CD4-positive, CD25-positive, alpha-beta regulatory T cell (primary cell): ENCODE measurements at regions not wholly inside any gene's neighbourhood (a gene's known extent, or its start where the extent isn't known, plus 50 kb on each side); places are given as distances from the start of the nearest gene placed in this dataset.

Experiments
- ATAC-seq, 2 donors: fragments of 150-1000 bp; cut with Tn5 transposase; one replicate each; pipeline ENCODE4 v1.10.0; 2021; ENCODE audit warnings: low read depth in 2 of 2, moderate number of reproducible peaks in 2 of 2, moderate library complexity in 1 of 2
- DNase-seq, 3 donors: peaks; one replicate each; pipeline versions ENCODE4 v3.0.0 to v3.0.0-alpha.2; 2012 to 2022; ENCODE audit warnings: mixed read lengths in 1 of 3
- H3K27ac ChIP-seq: one replicate; pipeline ENCODE4 v1.7.0; 2013; ENCODE audit warnings: mild to moderate bottlenecking, low read length; ENCODE audit not compliant: insufficient read depth, poor library complexity, severe bottlenecking
- H3K27me3 ChIP-seq: one replicate; pipeline ENCODE4 v1.7.0; 2013; ENCODE audit warnings: low read length; ENCODE audit not compliant: control insufficient read depth, insufficient read depth
- H3K36me3 ChIP-seq: one replicate; pipeline ENCODE4 v1.7.0; 2013; ENCODE audit warnings: mild to moderate bottlenecking, low read length, moderate library complexity; ENCODE audit not compliant: control insufficient read depth, insufficient read depth
- H3K4me1 ChIP-seq: 2 replicates; pipeline ENCODE4 v1.7.0; 2013; ENCODE audit warnings: mild to moderate bottlenecking, low read length; ENCODE audit not compliant: insufficient read depth, control insufficient read depth, poor library complexity, severe bottlenecking
- H3K4me3 ChIP-seq: one replicate; pipeline ENCODE4 v1.7.0; 2013; ENCODE audit warnings: low read depth, mild to moderate bottlenecking, low read length, moderate library complexity
- H3K9me3 ChIP-seq, 2 experiments: 1 replicate in 1 of 2; 2 replicates in 1 of 2; pipeline ENCODE4 v1.7.0; 2013; ENCODE audit warnings: low read length in 2 of 2, mild to moderate bottlenecking in 1 of 2, moderate library complexity in 1 of 2; ENCODE audit not compliant: control insufficient read depth in 2 of 2
- H3K27ac Mint-ChIP-seq, 3 donors: one replicate each; pipeline ENCODE4 v1.8.0; 2020 to 2022; ENCODE audit warnings: mild to moderate bottlenecking in 3 of 3, mixed read lengths in 3 of 3, moderate library complexity in 2 of 3
- H3K27me3 Mint-ChIP-seq: one replicate; pipeline ENCODE4 v1.8.0; 2022; ENCODE audit warnings: mild to moderate bottlenecking, mixed read lengths
- H3K36me3 Mint-ChIP-seq: one replicate; pipeline ENCODE4 v1.8.0; 2020; ENCODE audit warnings: mixed read lengths
- H3K4me1 Mint-ChIP-seq, 4 donors: one replicate each; pipeline ENCODE4 v1.8.0; 2020 to 2022; ENCODE audit warnings: mixed read lengths in 4 of 4, mild to moderate bottlenecking in 1 of 4
- H3K4me3 Mint-ChIP-seq, 4 donors: one replicate each; pipeline ENCODE4 v1.8.0; 2020 to 2022; ENCODE audit warnings: mild to moderate bottlenecking in 4 of 4, mixed read lengths in 4 of 4, moderate library complexity in 3 of 4
- H3K9me3 Mint-ChIP-seq, 7 donors: one replicate each; pipeline ENCODE4 v1.8.0; 2020 to 2022; ENCODE audit warnings: mixed read lengths in 7 of 7, mild to moderate bottlenecking in 3 of 7, moderate library complexity in 2 of 7

GRCh38 chr6:164534070-164534766 lies 775.2 kb downstream of the C6orf118 start:
- Mint-ChIP-seq H3K27ac (no peak overlapping the region), H3K4me1 (no peaks in the 10 kb centered on the region), H3K27me3 (no peaks in the 10 kb centered on the region), H3K36me3 (no peaks in the 10 kb centered on the region), H3K9me3 (peaks cover 1 to 16% (median 5%) of the 10 kb centered on the region in 7 donors), H3K4me3 (no peak overlapping the region)
- Histone ChIP-seq H3K9me3 (peaks cover 0 to 4% of the 10 kb centered on the region in 2 experiments), H3K27me3 (no peaks in the 10 kb centered on the region), H3K27ac (no peak overlapping the region), H3K36me3 (no peaks in the 10 kb centered on the region), H3K4me3 (no peak overlapping the region), H3K4me1 (no peaks in the 10 kb centered on the region)
- DNase-seq: no peak
- no peak for ATAC-seq

- DNase-seq: no peak
- no peaks in the 10 kb centered on the region for H3K27me3 Mint-ChIP-seq
- Histone ChIP-seq H3K27ac (no peak overlapping the region), H3K9me3 (peaks cover 0 to 4% of the 10 kb centered on the region in 2 experiments), H3K27me3 (no peaks in the 10 kb centered on the region), H3K4me3 (no peak overlapping the region), H3K4me1 (no peaks in the 10 kb centered on the region), H3K36me3 (no peaks in the 10 kb centered on the region)
- H3K4me3 Mint-ChIP-seq: no peak overlapping the region
- H3K9me3 Mint-ChIP-seq: peaks cover 1 to 16% (median 5%) of the 10 kb centered on the region in 7 donors
- H3K27ac Mint-ChIP-seq: no peak overlapping the region
- no peaks in the 10 kb centered on the region for H3K4me1 Mint-ChIP-seq
- no peaks in the 10 kb centered on the region for H3K36me3 Mint-ChIP-seq
- no peak for ATAC-seq
Observed at GRCh38 chr6:164533045-164533362, 776.4 kb downstream of the C6orf118 start.

GRCh38 chr6:164532198-164533044 lies 777.0 kb downstream of the C6orf118 start:
- Mint-ChIP-seq H3K27me3 (no peaks in the 10 kb centered on the region), H3K36me3 (no peaks in the 10 kb centered on the region), H3K27ac (no peak overlapping the region), H3K4me1 (no peaks in the 10 kb centered on the region), H3K9me3 (peaks cover 1 to 10% (median 3%) of the 10 kb centered on the region in 7 donors), H3K4me3 (no peak overlapping the region)
- Histone ChIP-seq H3K27ac (no peak overlapping the region), H3K4me3 (no peak overlapping the region), H3K27me3 (no peaks in the 10 kb centered on the region), H3K9me3 (peaks cover 0 to 4% of the 10 kb centered on the region in 2 experiments), H3K36me3 (no peaks in the 10 kb centered on the region), H3K4me1 (no peaks in the 10 kb centered on the region)
- ATAC-seq (no peak), DNase-seq (no peak)

- Histone ChIP-seq H3K27me3 (no peaks in the 10 kb centered on the region), H3K4me3 (no peak overlapping the region), H3K4me1 (no peaks in the 10 kb centered on the region), H3K27ac (no peak overlapping the region), H3K36me3 (no peaks in the 10 kb centered on the region), H3K9me3 (peaks cover 0 to 8% of the 10 kb centered on the region in 2 experiments)
- H3K27ac Mint-ChIP-seq: no peak overlapping the region
- ATAC-seq (no peak), DNase-seq (no peak)
- H3K4me3 Mint-ChIP-seq: no peak overlapping the region
- no peaks in the 10 kb centered on the region for H3K4me1 Mint-ChIP-seq
- peaks cover 1 to 7% (median 3%) of the 10 kb centered on the region in 7 donors for H3K9me3 Mint-ChIP-seq
- no peaks in the 10 kb centered on the region for H3K36me3 Mint-ChIP-seq
- H3K27me3 Mint-ChIP-seq: no peaks in the 10 kb centered on the region
Observed at GRCh38 chr6:164531736-164532135, 777.7 kb downstream of the C6orf118 start.

GRCh38 chr6:164528539-164528938 lies 780.9 kb downstream of the C6orf118 start:
- peaks cover 0 to 7% of the 10 kb centered on the region in 2 experiments for H3K9me3 ChIP-seq
- Mint-ChIP-seq H3K4me1 (no peaks in the 10 kb centered on the region), H3K4me3 (no peak overlapping the region), H3K27me3 (no peaks in the 10 kb centered on the region), H3K9me3 (peaks cover 0 to 21% (median 6%) of the 10 kb centered on the region in 7 donors), H3K27ac (no peak overlapping the region), H3K36me3 (no peaks in the 10 kb centered on the region)
- no peaks in the 10 kb centered on the region for H3K36me3 ChIP-seq
- H3K4me1 ChIP-seq: no peaks in the 10 kb centered on the region
- ATAC-seq: no peak
- DNase-seq: no peak
- H3K4me3 ChIP-seq: no peak overlapping the region
- H3K27ac ChIP-seq: no peak overlapping the region
- no peaks in the 10 kb centered on the region for H3K27me3 ChIP-seq

DNA sequence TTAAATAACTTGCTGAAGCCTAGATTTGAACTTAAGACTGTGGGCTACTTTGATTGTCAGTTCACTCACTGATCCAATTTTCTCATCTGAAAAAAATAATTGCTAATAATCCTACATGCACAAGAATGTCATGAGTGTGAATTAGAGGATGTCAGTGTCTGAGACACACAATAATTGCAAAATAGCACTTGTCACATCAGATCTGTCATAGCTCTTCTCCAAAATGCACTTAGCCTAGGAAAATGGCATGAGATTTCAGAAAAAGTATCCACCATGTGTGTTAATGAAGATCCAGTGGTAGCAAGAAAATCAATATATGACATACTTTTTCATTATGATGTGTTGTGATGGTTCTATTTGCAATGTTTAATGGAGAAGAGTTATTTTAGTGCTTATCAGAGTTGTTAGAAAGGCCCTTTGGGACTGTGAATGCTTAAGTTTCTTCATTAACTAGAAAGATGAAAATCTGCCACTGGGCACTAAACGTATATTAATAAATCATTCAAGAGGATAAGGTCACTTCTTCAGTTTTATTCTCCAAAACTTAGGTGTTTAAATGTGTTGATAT lies 786.2 kb downstream of the C6orf118 start:
- Histone ChIP-seq H3K4me3 (no peak overlapping the region), H3K27me3 (no peaks in the 10 kb centered on the region), H3K4me1 (no peaks in the 10 kb centered on the region), H3K27ac (no peak overlapping the region), H3K36me3 (no peaks in the 10 kb centered on the region), H3K9me3 (peaks cover 0 to 14% of the 10 kb centered on the region in 2 experiments)
- Mint-ChIP-seq H3K36me3 (no peaks in the 10 kb centered on the region), H3K27me3 (no peaks in the 10 kb centered on the region), H3K4me3 (no peak overlapping the region), H3K27ac (no peak overlapping the region), H3K4me1 (no peaks in the 10 kb centered on the region), H3K9me3 (peaks cover 2 to 30% (median 12%) of the 10 kb centered on the region in 7 donors)
- ATAC-seq (no peak), DNase-seq (no peak)

- H3K4me1 ChIP-seq: no peaks in the 10 kb centered on the region
- Mint-ChIP-seq H3K4me1 (no peaks in the 10 kb centered on the region), H3K27me3 (no peaks in the 10 kb centered on the region), H3K9me3 (peaks cover 4 to 34% (median 12%) of the 10 kb centered on the region in 7 donors), H3K36me3 (no peaks in the 10 kb centered on the region), H3K4me3 (no peak overlapping the region), H3K27ac (no peak overlapping the region)
- no peak for ATAC-seq
- H3K27me3 ChIP-seq: no peaks in the 10 kb centered on the region
- no peaks in the 10 kb centered on the region for H3K36me3 ChIP-seq
- no peak overlapping the region for H3K4me3 ChIP-seq
- DNase-seq: no peak
- peaks cover 0 to 9% of the 10 kb centered on the region in 2 experiments for H3K9me3 ChIP-seq
- H3K27ac ChIP-seq: no peak overlapping the region
Observed at GRCh38 chr6:164520916-164521315, 788.5 kb downstream of the C6orf118 start.
